ENCODE measurements at regions not wholly inside any gene's neighbourhood (a gene's known extent, or its start where the extent isn't known, plus 50 kb on each side); places are given as distances from the start of the nearest gene placed in this dataset.

DNA sequence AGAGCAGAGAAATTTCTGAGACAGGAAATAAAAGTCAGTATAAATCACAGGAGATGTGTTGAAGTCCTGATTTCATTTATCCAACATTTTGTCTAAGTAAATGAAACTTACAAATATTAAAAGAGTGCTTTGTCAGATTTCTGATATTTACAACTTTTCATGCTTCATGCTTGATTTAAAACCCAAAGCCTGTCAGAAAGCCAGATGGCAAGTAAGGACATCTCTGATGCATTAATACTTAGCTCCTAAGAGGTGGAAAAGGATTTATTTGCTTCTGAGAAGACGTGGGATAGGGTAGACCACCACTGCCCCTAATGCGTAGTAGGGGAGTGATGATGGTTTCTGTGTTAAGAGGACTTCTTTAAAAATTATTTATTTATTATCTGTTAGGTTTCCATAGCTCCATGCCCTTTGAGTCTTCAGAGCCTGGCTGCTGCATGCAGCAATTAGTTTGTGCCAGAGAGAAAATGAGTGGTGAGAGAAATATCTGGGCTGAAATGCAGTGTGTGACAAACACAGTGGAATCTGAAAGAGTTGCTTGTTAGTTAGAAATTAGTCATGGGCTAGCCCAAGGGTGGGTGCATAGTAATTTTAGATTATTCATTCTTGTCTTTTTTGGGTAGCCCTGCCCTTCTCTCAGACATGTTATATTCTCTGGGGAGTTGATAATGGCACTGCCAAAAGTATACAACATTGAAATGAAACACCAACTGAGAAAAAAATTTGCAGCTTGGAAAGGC is 333.8 kb downstream of the C4orf33 start:
- DNase-seq (no peak), ATAC-seq (ENCODE audit: low read depth in 2 of 2) (no peak)
- Mint-ChIP-seq H3K4me1 (no peaks in the 10 kb centered on the region), H3K27ac (no peak overlapping the region), H3K27me3 (no peaks in the 10 kb centered on the region), H3K9me3 (peaks cover 0 to 6% (median 0%) of the 10 kb centered on the region in 7 donors), H3K36me3 (no peaks in the 10 kb centered on the region), H3K4me3 (no peak overlapping the region)
- no peaks in the 10 kb centered on the region for H3K27me3 ChIP-seq (ENCODE audit: control insufficient read depth, insufficient read depth, low read length)
- H3K36me3 ChIP-seq (ENCODE audit: control insufficient read depth, insufficient read depth, low read length) = no peaks in the 10 kb centered on the region
- H3K27ac ChIP-seq (ENCODE audit: insufficient read depth, low read length, poor library complexity, severe bottlenecking) = no peak overlapping the region
- H3K4me3 ChIP-seq (ENCODE audit: low read depth, low read length) = no peak overlapping the region
- no peaks in the 10 kb centered on the region for H3K4me1 ChIP-seq (ENCODE audit: control insufficient read depth, insufficient read depth, low read length, poor library complexity, severe bottlenecking)
- H3K9me3 ChIP-seq (ENCODE audit: control insufficient read depth in 2 of 2, low read length in 2 of 2) = no peaks in the 10 kb centered on the region

DNA sequence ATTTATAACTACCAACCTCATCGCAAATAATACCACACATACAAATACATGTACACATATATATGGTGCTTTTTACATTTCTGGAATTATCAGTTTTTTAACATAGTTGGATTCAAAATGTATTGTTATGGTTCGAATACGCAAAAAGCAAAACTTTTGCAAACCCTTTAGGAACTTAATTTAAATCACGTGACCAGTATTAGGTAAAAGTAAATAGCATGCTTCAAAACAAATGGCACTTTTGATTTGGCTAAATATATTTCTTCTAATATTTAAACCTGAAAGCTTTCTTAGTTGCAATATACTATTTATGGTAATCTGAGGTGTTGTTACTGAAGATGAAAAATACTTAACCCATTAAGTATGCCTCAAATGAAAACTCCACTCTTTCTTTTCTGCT is 341.4 kb downstream of the C4orf33 start:
- no peaks in the 10 kb centered on the region for H3K9me3 ChIP-seq (ENCODE audit: control insufficient read depth in 2 of 2, low read length in 2 of 2)
- Mint-ChIP-seq H3K4me3 (no peak overlapping the region), H3K4me1 (no peaks in the 10 kb centered on the region), H3K27me3 (peaks cover 4% of the 10 kb centered on the region), H3K27ac (no peak overlapping the region), H3K36me3 (no peaks in the 10 kb centered on the region), H3K9me3 (peaks cover 0 to 5% (median 0%) of the 10 kb centered on the region in 7 donors)
- no peak overlapping the region for H3K27ac ChIP-seq (ENCODE audit: insufficient read depth, low read length, poor library complexity, severe bottlenecking)
- no peaks in the 10 kb centered on the region for H3K4me1 ChIP-seq (ENCODE audit: control insufficient read depth, insufficient read depth, low read length, poor library complexity, severe bottlenecking)
- DNase-seq (no peak), ATAC-seq (ENCODE audit: low read depth in 2 of 2) (no peak)
- no peaks in the 10 kb centered on the region for H3K27me3 ChIP-seq (ENCODE audit: control insufficient read depth, insufficient read depth, low read length)
- H3K4me3 ChIP-seq (ENCODE audit: low read depth, low read length) = no peak overlapping the region
- H3K36me3 ChIP-seq (ENCODE audit: control insufficient read depth, insufficient read depth, low read length) = no peaks in the 10 kb centered on the region

DNA sequence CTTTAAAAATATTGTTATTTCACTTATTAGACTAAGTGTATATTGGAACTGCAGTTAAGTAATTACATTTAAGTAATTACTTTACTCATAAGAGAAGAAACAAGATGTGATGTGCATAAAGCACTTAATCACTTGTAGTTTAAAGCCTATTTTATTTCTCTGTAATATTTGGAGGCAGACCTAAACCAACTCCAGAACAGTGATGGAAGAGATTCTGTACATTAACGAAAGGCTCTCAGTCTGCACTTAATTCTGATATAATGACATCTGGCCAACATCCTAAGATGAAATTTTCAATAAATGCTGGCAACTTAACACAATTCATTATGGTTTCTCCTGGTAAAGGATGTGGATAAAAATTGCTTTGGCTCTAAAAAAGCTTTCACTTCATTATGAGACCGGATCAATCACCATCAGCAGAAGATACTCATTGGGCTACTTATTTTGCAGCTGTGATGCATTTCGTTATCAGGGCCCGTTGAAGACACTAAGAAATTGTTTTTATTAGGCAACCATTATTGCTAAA is 342.6 kb downstream of the C4orf33 start:
- Histone ChIP-seq H3K27ac (ENCODE audit: insufficient read depth, low read length, poor library complexity, severe bottlenecking) (no peak overlapping the region), H3K27me3 (ENCODE audit: control insufficient read depth, insufficient read depth, low read length) (no peaks in the 10 kb centered on the region), H3K4me1 (ENCODE audit: control insufficient read depth, insufficient read depth, low read length, poor library complexity, severe bottlenecking) (no peaks in the 10 kb centered on the region), H3K9me3 (ENCODE audit: control insufficient read depth in 2 of 2, low read length in 2 of 2) (no peaks in the 10 kb centered on the region), H3K4me3 (ENCODE audit: low read depth, low read length) (no peak overlapping the region), H3K36me3 (ENCODE audit: control insufficient read depth, insufficient read depth, low read length) (no peaks in the 10 kb centered on the region)
- Mint-ChIP-seq H3K27ac (no peak overlapping the region), H3K9me3 (peaks cover 0 to 5% (median 0%) of the 10 kb centered on the region in 7 donors), H3K4me3 (no peak overlapping the region), H3K27me3 (peaks cover 4% of the 10 kb centered on the region), H3K36me3 (no peaks in the 10 kb centered on the region), H3K4me1 (no peaks in the 10 kb centered on the region)
- no peak for ATAC-seq (ENCODE audit: low read depth in 2 of 2)
- no peak for DNase-seq

- Mint-ChIP-seq H3K27me3 (no peaks in the 10 kb centered on the region), H3K27ac (no peak overlapping the region), H3K4me3 (no peak overlapping the region), H3K36me3 (no peaks in the 10 kb centered on the region), H3K4me1 (no peaks in the 10 kb centered on the region), H3K9me3 (peaks cover 0 to 9% (median 2%) of the 10 kb centered on the region in 7 donors)
- Histone ChIP-seq H3K27ac (ENCODE audit: insufficient read depth, low read length, poor library complexity, severe bottlenecking) (no peak overlapping the region), H3K4me3 (ENCODE audit: low read depth, low read length) (no peak overlapping the region), H3K27me3 (ENCODE audit: control insufficient read depth, insufficient read depth, low read length) (no peaks in the 10 kb centered on the region), H3K4me1 (ENCODE audit: control insufficient read depth, insufficient read depth, low read length, poor library complexity, severe bottlenecking) (no peaks in the 10 kb centered on the region), H3K36me3 (ENCODE audit: control insufficient read depth, insufficient read depth, low read length) (no peaks in the 10 kb centered on the region), H3K9me3 (ENCODE audit: control insufficient read depth in 2 of 2, low read length in 2 of 2) (no peaks in the 10 kb centered on the region)
- DNase-seq = no peak
- ATAC-seq (ENCODE audit: low read depth in 2 of 2) = no peak
These were observed 350.1 kb downstream of the C4orf33 start for GRCh38 chr4:129446074-129446473.

DNA sequence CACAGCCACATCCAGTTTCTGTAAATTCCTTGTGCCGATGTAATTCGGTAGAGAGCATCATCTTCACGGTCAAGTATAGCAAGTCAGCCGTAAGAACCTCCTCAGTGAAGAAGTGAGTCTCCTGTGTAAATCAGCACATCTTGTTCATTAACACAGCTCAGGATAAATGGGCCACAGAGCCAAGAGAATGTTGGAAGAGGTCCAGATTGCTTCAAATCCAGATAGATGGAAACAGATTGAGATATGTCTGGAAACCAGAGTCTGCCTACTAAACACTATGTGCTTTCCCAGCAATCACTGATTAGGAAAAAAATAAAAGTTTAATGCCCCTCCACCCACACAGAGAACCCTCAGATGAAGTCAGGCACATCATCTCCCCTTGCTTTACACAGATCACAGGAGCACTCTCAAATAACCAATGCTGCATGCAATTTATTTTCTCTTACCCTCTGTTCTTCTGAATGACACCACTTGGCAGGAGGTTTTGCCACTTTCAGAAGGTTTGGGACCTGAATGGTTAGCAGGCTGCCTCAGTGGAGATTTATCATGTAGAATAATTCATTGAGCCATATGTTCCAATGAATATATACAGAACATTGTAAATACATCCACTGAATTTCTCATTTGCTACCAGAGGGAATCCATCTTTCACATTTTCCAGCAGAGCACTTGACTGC is 357.7 kb downstream of the C4orf33 start:
- H3K27me3 Mint-ChIP-seq = no peaks in the 10 kb centered on the region
- no peak overlapping the region for H3K27ac Mint-ChIP-seq
- Histone ChIP-seq H3K36me3 (ENCODE audit: control insufficient read depth, insufficient read depth, low read length) (no peaks in the 10 kb centered on the region), H3K9me3 (ENCODE audit: control insufficient read depth in 2 of 2, low read length in 2 of 2) (no peaks in the 10 kb centered on the region), H3K4me3 (ENCODE audit: low read depth, low read length) (no peak overlapping the region), H3K27ac (ENCODE audit: insufficient read depth, low read length, poor library complexity, severe bottlenecking) (no peak overlapping the region), H3K4me1 (ENCODE audit: control insufficient read depth, insufficient read depth, low read length, poor library complexity, severe bottlenecking) (no peaks in the 10 kb centered on the region), H3K27me3 (ENCODE audit: control insufficient read depth, insufficient read depth, low read length) (no peaks in the 10 kb centered on the region)
- no peaks in the 10 kb centered on the region for H3K4me1 Mint-ChIP-seq
- no peak for ATAC-seq (ENCODE audit: low read depth in 2 of 2)
- DNase-seq = no peak
- H3K36me3 Mint-ChIP-seq = no peaks in the 10 kb centered on the region
- no peak overlapping the region for H3K4me3 Mint-ChIP-seq
- peaks cover 0 to 7% (median 0%) of the 10 kb centered on the region in 7 donors for H3K9me3 Mint-ChIP-seq

- Histone ChIP-seq H3K4me1 (ENCODE audit: control insufficient read depth, insufficient read depth, low read length, poor library complexity, severe bottlenecking) (no peaks in the 10 kb centered on the region), H3K9me3 (ENCODE audit: control insufficient read depth in 2 of 2, low read length in 2 of 2) (no peaks in the 10 kb centered on the region), H3K27ac (ENCODE audit: insufficient read depth, low read length, poor library complexity, severe bottlenecking) (no peak overlapping the region), H3K27me3 (ENCODE audit: control insufficient read depth, insufficient read depth, low read length) (no peaks in the 10 kb centered on the region), H3K36me3 (ENCODE audit: control insufficient read depth, insufficient read depth, low read length) (no peaks in the 10 kb centered on the region), H3K4me3 (ENCODE audit: low read depth, low read length) (no peak overlapping the region)
- Mint-ChIP-seq H3K36me3 (no peaks in the 10 kb centered on the region), H3K4me3 (no peak overlapping the region), H3K9me3 (peaks cover 0 to 6% (median 0%) of the 10 kb centered on the region in 7 donors), H3K4me1 (no peaks in the 10 kb centered on the region), H3K27me3 (no peaks in the 10 kb centered on the region), H3K27ac (no peak overlapping the region)
- ATAC-seq (ENCODE audit: low read depth in 2 of 2) (no peak), DNase-seq (no peak)
These were observed 359.5 kb downstream of the C4orf33 start for GRCh38 chr4:129455482-129455881.

GRCh38 chr4:129468624-129469023 is 372.7 kb downstream of the C4orf33 start:
- ATAC-seq (ENCODE audit: low read depth in 2 of 2) (no peak), DNase-seq (no peak)
- H3K27ac Mint-ChIP-seq = no peak overlapping the region
- no peaks in the 10 kb centered on the region for H3K4me1 Mint-ChIP-seq
- Histone ChIP-seq H3K9me3 (ENCODE audit: control insufficient read depth in 2 of 2, low read length in 2 of 2) (no peaks in the 10 kb centered on the region), H3K4me1 (ENCODE audit: control insufficient read depth, insufficient read depth, low read length, poor library complexity, severe bottlenecking) (no peaks in the 10 kb centered on the region), H3K27me3 (ENCODE audit: control insufficient read depth, insufficient read depth, low read length) (no peaks in the 10 kb centered on the region), H3K4me3 (ENCODE audit: low read depth, low read length) (no peak overlapping the region), H3K36me3 (ENCODE audit: control insufficient read depth, insufficient read depth, low read length) (no peaks in the 10 kb centered on the region), H3K27ac (ENCODE audit: insufficient read depth, low read length, poor library complexity, severe bottlenecking) (no peak overlapping the region)
- H3K4me3 Mint-ChIP-seq = no peak overlapping the region
- H3K9me3 Mint-ChIP-seq = peaks cover 0 to 2% (median 0%) of the 10 kb centered on the region in 7 donors
- H3K27me3 Mint-ChIP-seq = no peaks in the 10 kb centered on the region
- no peaks in the 10 kb centered on the region for H3K36me3 Mint-ChIP-seq

All from CD4-positive, CD25-positive, alpha-beta regulatory T cell (primary cell).